H1 (cell line): ENCODE measurements at regions not wholly inside any gene's neighbourhood (a gene's known extent, or its start where the extent isn't known, plus 50 kb on each side); places are given as distances from the start of the nearest gene placed in this dataset.

Experiments
- CTCF ChIA-PET: fragments of 300-600 bp; sonication (Branson Sonifier 250); formaldehyde crosslinking; loops from one replicate; lab custom pipeline; 2021; ENCODE audit not compliant: partially characterized antibody; lab: Charles Lee
- POLR2A ChIA-PET: fragments of 300-600 bp; sonication (Branson Sonifier 250); formaldehyde crosslinking; loops from one replicate; lab custom pipeline; 2021; ENCODE audit warnings: inconsistent platforms; ENCODE audit not compliant: partially characterized antibody; lab: Charles Lee
- DNase-seq, 2 experiments: peaks; one replicate each; pipeline versions ENCODE4 v3.0.0 to v3.0.0-alpha.2; 2010 to 2022; ENCODE audit warnings: low spot score in 2 of 2, low read depth in 1 of 2, mixed read lengths in 1 of 2
- FAIRE-seq: peaks from 2 replicates; lab custom pipeline; 2011; peaks lifted over from hg19 to GRCh38; lab: Jason Lieb, UNC
- H2AFZ ChIP-seq: 2 replicates; pipeline ENCODE4 v1.8.1; 2012; ENCODE audit warnings: low read length, inconsistent platforms
- H2AK5ac ChIP-seq: 2 replicates; pipeline ENCODE4 v1.6.1; 2013; ENCODE audit warnings: low read depth, low read length
- H2BK120ac ChIP-seq: replicated peaks from 2 replicates; pipeline ENCODE3; 2013; ENCODE audit warnings: low read depth, low read length, inconsistent platforms
- H2BK12ac ChIP-seq: 2 replicates; pipeline ENCODE4 v1.6.1; 2013; ENCODE audit warnings: low read depth, low read length
- H2BK15ac ChIP-seq: 2 replicates; pipeline ENCODE4 v1.6.1; 2013; ENCODE audit warnings: low read length
- H2BK20ac ChIP-seq: 2 replicates; pipeline ENCODE4 v1.6.1; 2013; ENCODE audit warnings: low read length
- H2BK5ac ChIP-seq: 2 replicates; pipeline ENCODE4 v1.6.1; 2013; ENCODE audit warnings: low read depth, low read length
- H3K14ac ChIP-seq: 2 replicates; pipeline ENCODE4 v1.6.1; 2013; ENCODE audit warnings: inconsistent platforms; ENCODE audit not compliant: insufficient read length
- H3K18ac ChIP-seq: 2 replicates; pipeline ENCODE4 v1.6.1; 2013; ENCODE audit warnings: low read length; ENCODE audit errors: extremely low read depth
- H3K23ac ChIP-seq: 2 replicates; pipeline ENCODE4 v1.6.1; 2013; ENCODE audit warnings: inconsistent platforms; ENCODE audit not compliant: insufficient read length
- H3K23me2 ChIP-seq: 2 replicates; pipeline ENCODE4 v1.6.1; 2013; ENCODE audit warnings: low read depth, low read length
- H3K27ac ChIP-seq: 2 replicates; pipeline ENCODE4 v1.6.1; 2011; ENCODE audit warnings: low read depth, low read length, inconsistent platforms
- H3K27me3 ChIP-seq, 4 experiments: replicated peaks in 1 of 4; 1 replicate in 1 of 4; 2 replicates in 3 of 4; pipeline versions ENCODE4 v1.6.1 to v1.8.1; 2011 to 2013; ENCODE audit warnings: low read length in 3 of 4, mild to moderate bottlenecking in 3 of 4, inconsistent platforms in 2 of 4, mixed read lengths in 2 of 4, moderate library complexity in 1 of 4; ENCODE audit not compliant: control insufficient read depth in 3 of 4, insufficient read depth in 3 of 4; ENCODE audit errors: extremely low read depth in 1 of 4
- H3K36me3 ChIP-seq, 4 experiments: 2 replicates each; pipeline versions ENCODE4 v1.6.1 to v1.8.1; 2011 to 2013; ENCODE audit warnings: mild to moderate bottlenecking in 4 of 4, low read length in 3 of 4, moderate library complexity in 2 of 4, control low read depth in 1 of 4, inconsistent platforms in 1 of 4; ENCODE audit not compliant: insufficient read depth in 4 of 4, control insufficient read depth in 2 of 4
- H3K4ac ChIP-seq: replicated peaks from 2 replicates; pipeline ENCODE3; 2013; ENCODE audit warnings: low read length, low read depth, mixed read lengths, inconsistent platforms; ENCODE audit not compliant: insufficient read length
- H3K4me1 ChIP-seq, 4 experiments: replicated peaks in 1 of 4; 1 replicate in 1 of 4; 2 replicates in 3 of 4; pipeline versions ENCODE4 v1.6.1 to v1.8.1; 2011 to 2013; ENCODE audit warnings: low read length in 3 of 4, inconsistent platforms in 2 of 4, mixed read lengths in 1 of 4; ENCODE audit not compliant: insufficient read depth in 4 of 4, control insufficient read depth in 3 of 4
- H3K4me2 ChIP-seq, 2 experiments: 2 replicates each; pipeline versions ENCODE4 v1.6.1 to v1.8.1; 2011 to 2013; ENCODE audit warnings: low read depth in 2 of 2, low read length in 2 of 2, control low read depth in 1 of 2, inconsistent platforms in 1 of 2, mild to moderate bottlenecking in 1 of 2; ENCODE audit not compliant: insufficient read depth in 1 of 2
- H3K4me3 ChIP-seq, 4 experiments: fragments of 200-600, 300-600 bp in 1 of 4; sonication (generic), shearing (Covaris generic), sonication (Bioruptor Twin) in 1 of 4; 2 replicates each; pipeline versions ENCODE4 v1.5.1 to v1.8.1; 2011 to 2016; ENCODE audit warnings: low read length in 4 of 4, low read depth in 3 of 4, control low read depth in 2 of 4, inconsistent platforms in 2 of 4, mild to moderate bottlenecking in 2 of 4, mixed read lengths in 1 of 4, moderate library complexity in 1 of 4; ENCODE audit not compliant: insufficient read depth in 2 of 4; ENCODE audit errors: extremely low read depth in 1 of 4
- H3K56ac ChIP-seq: replicated peaks from 2 replicates; pipeline ENCODE3; 2013; ENCODE audit warnings: low read depth, mild to moderate bottlenecking, mixed read lengths, low read length, inconsistent platforms; ENCODE audit not compliant: insufficient read length
- H3K79me1 ChIP-seq: 2 replicates; pipeline ENCODE4 v1.6.1; 2013; ENCODE audit warnings: low read depth, low read length, control low read depth
- H3K79me2 ChIP-seq, 2 experiments: 2 replicates each; pipeline versions ENCODE4 v1.6.1 to v1.8.1; 2012 to 2013; ENCODE audit warnings: low read length in 2 of 2, mild to moderate bottlenecking in 2 of 2, inconsistent platforms in 1 of 2; ENCODE audit not compliant: insufficient read depth in 2 of 2, control insufficient read depth in 1 of 2
- H3K9ac ChIP-seq, 4 experiments: replicated peaks in 1 of 4; 1 replicate in 1 of 4; 2 replicates in 3 of 4; pipeline versions ENCODE4 v1.6.1 to v1.8.1; 2011 to 2013; ENCODE audit warnings: low read depth in 3 of 4, low read length in 3 of 4, control low read depth in 2 of 4, mild to moderate bottlenecking in 2 of 4, moderate library complexity in 2 of 4, inconsistent platforms in 1 of 4; ENCODE audit errors: extremely low read depth in 1 of 4
- H3K9me3 ChIP-seq, 2 experiments: 2 replicates each; pipeline versions ENCODE4 v1.6.1 to v1.8.1; 2012 to 2013; ENCODE audit warnings: mild to moderate bottlenecking in 2 of 2, moderate library complexity in 2 of 2, control low read depth in 1 of 2, inconsistent platforms in 1 of 2, low read depth in 1 of 2, low read length in 1 of 2, mixed read lengths in 1 of 2; ENCODE audit not compliant: insufficient read depth in 2 of 2
- H4K20me1 ChIP-seq, 2 experiments: replicated peaks in 1 of 2; 2 replicates each; pipeline versions ENCODE3 to v1.8.1; 2011 to 2013; ENCODE audit warnings: inconsistent platforms in 2 of 2, low read length in 2 of 2, mild to moderate bottlenecking in 1 of 2; ENCODE audit not compliant: insufficient read depth in 2 of 2, control insufficient read depth in 1 of 2
- H4K5ac ChIP-seq: 2 replicates; pipeline ENCODE4 v1.6.1; 2013; ENCODE audit warnings: low read length, low read depth, mixed read lengths, inconsistent platforms; ENCODE audit not compliant: insufficient read length
- H4K8ac ChIP-seq: 2 replicates; pipeline ENCODE4 v1.8.0; 2013; ENCODE audit warnings: mild to moderate bottlenecking, moderate library complexity, low read length, inconsistent platforms; ENCODE audit not compliant: insufficient read depth; ENCODE audit errors: extremely low read depth
- H4K91ac ChIP-seq: replicated peaks from 2 replicates; pipeline ENCODE3; 2013; ENCODE audit warnings: low read length, mixed read lengths, inconsistent platforms; ENCODE audit not compliant: insufficient read length
- ASH2L ChIP-seq: fragments of 200-600, 300-600 bp; sonication (generic); IDR thresholded peaks from one replicate; pipeline ENCODE4 v1.7.1; 2017; ENCODE audit warnings: low read length
- BCL11A ChIP-seq, 2 experiments: IDR thresholded peaks; one replicate each; pipeline ENCODE4 v1.6.1; 2011; ENCODE audit warnings: low read depth in 2 of 2, low read length in 2 of 2, mild to moderate bottlenecking in 2 of 2
- CEBPB ChIP-seq: IDR thresholded peaks from 2 replicates; pipeline ENCODE4 v1.6.1; 2012; ENCODE audit warnings: low read depth, low read length
- CHD1 ChIP-seq: IDR thresholded peaks from 2 replicates; pipeline ENCODE4 v1.6.1; 2012; ENCODE audit warnings: low read depth, low read length, improper control_type of control experiment
- GTF2F1 ChIP-seq: IDR thresholded peaks from 2 replicates; pipeline ENCODE4 v1.6.1; 2012; ENCODE audit warnings: low read depth, low read length, improper control_type of control experiment, borderline replicate concordance
- RAD21 ChIP-seq, 2 experiments: IDR thresholded peaks in 1 of 2; conservative IDR thresholded peaks in 1 of 2; 2 replicates each; pipeline ENCODE4 v1.6.1; 2011; ENCODE audit warnings: low read depth in 2 of 2, low read length in 2 of 2, improper control_type of control experiment in 1 of 2, inconsistent platforms in 1 of 2, mild to moderate bottlenecking in 1 of 2, moderate library complexity in 1 of 2
- RBBP5 ChIP-seq: IDR thresholded peaks from 2 replicates; pipeline ENCODE4 v1.7.1; 2012; ENCODE audit warnings: low read depth, mild to moderate bottlenecking, inconsistent platforms, low read length, moderate library complexity, borderline replicate concordance
- RNF2 ChIP-seq: fragments of 200-900, 300-1000 bp; sonication (generic); IDR thresholded peaks from 2 replicates; pipeline ENCODE4 v1.7.1; 2016; ENCODE audit warnings: borderline replicate concordance, low read depth, mild to moderate bottlenecking, antibody characterized with exemption, low read length; ENCODE audit not compliant: poor library complexity, severe bottlenecking; ENCODE audit errors: missing control alignments
- ZNF274 ChIP-seq: IDR thresholded peaks from 2 replicates; pipeline ENCODE4 v1.7.0; 2012; ENCODE audit warnings: low read length, borderline replicate concordance; ENCODE audit errors: extremely low read depth
- WGBS, 2 experiments: shearing (Covaris generic) in 1 of 2; methylation state at CpG; one replicate each; pipeline versions ENCODE4 v1.1.6 to v1.1.7; 2013 to 2015; ENCODE audit warnings: low lambda C conversion rate in 2 of 2, mixed read lengths in 2 of 2, inconsistent platforms in 1 of 2, low coverage in 1 of 2, missing lambda C conversion rate in 1 of 2; ENCODE audit not compliant: insufficient replicate concordance in 2 of 2, insufficient coverage in 1 of 2, insufficient read length in 1 of 2; ENCODE audit errors: extremely low coverage in 1 of 2, missing lambda C conversion rate in 1 of 2; 5-methylcytosine and 5-hydroxymethylcytosine counted together
- TF ChIP-seq, protein P1 (sequence below): IDR thresholded peaks from 2 replicates; pipeline ENCODE4 v1.6.1; 2012; ENCODE audit warnings: low read length, inconsistent platforms

DNA sequence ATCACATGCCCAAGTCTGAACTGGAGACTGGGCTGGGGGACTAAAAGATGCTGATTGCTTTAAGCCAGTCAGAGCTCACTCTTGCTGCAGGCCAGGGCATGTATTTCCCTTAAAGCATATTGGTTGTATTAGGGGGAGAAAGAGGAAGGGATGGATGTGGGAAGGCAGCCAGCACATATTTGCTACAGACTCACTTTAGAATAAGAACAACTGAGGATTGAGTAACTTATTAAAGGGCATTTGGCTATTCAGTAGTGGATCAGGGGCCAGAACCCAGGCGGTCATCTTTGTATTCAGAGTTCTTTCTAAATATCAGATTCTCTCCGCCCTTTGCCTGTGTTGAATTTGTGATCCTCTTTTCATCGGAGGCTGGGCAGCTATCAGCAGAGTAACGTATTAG is 231.7 kb downstream of the HAPSTR1 start:
- no peak overlapping the region for H2BK5ac ChIP-seq
- no peak overlapping the region for H3K4ac ChIP-seq
- peaks cover 0 to 10% (median 0%) of the 10 kb centered on the region in 4 experiments; a peak in 1 of 7 replicates for H3K4me1 ChIP-seq
- H2BK120ac ChIP-seq = no peak overlapping the region
- no peaks in the 10 kb centered on the region for H3K9me3 ChIP-seq
- H3K79me1 ChIP-seq = no peaks in the 10 kb centered on the region
- FAIRE-seq (no peak), DNase-seq (no peak)
- no peak overlapping the region for H2AK5ac ChIP-seq
- H4K5ac ChIP-seq = no peak overlapping the region
- no peaks in the 10 kb centered on the region for H3K36me3 ChIP-seq
- H2BK12ac ChIP-seq = no peak overlapping the region; the same call in 1 of the 2 replicates
- peak overlapping the region; percentile 49; the same call in 1 of the 2 replicates for H2AFZ ChIP-seq
- no peak overlapping the region for H3K18ac ChIP-seq
- no peak overlapping the region for H3K23ac ChIP-seq
- no peak overlapping the region for H3K14ac ChIP-seq
- no peaks in the 10 kb centered on the region for H3K27me3 ChIP-seq
- no peaks in the 10 kb centered on the region for H3K23me2 ChIP-seq
- ChIA-PET POLR2A (no interaction called here), CTCF (interaction anchor here (0.9 kb wide), 1 partner anchor 49 kb away, joined by 3 read pairs; no protein-coding TSS in a partner anchor)
- no peak overlapping the region for H4K91ac ChIP-seq
- no peak overlapping the region for H4K8ac ChIP-seq
- H3K79me2 ChIP-seq = no peaks in the 10 kb centered on the region
- no peak overlapping the region for H2BK20ac ChIP-seq
- H2BK15ac ChIP-seq = no peak overlapping the region
- H3K4me2 ChIP-seq = no peak overlapping the region
- H4K20me1 ChIP-seq = no peaks in the 10 kb centered on the region
- no peak for TF ChIP-seq RBBP5
- TF ChIP-seq, protein P1, sequence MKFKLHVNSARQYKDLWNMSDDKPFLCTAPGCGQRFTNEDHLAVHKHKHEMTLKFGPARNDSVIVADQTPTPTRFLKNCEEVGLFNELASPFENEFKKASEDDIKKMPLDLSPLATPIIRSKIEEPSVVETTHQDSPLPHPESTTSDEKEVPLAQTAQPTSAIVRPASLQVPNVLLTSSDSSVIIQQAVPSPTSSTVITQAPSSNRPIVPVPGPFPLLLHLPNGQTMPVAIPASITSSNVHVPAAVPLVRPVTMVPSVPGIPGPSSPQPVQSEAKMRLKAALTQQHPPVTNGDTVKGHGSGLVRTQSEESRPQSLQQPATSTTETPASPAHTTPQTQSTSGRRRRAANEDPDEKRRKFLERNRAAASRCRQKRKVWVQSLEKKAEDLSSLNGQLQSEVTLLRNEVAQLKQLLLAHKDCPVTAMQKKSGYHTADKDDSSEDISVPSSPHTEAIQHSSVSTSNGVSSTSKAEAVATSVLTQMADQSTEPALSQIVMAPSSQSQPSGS = no peak
- no peak for TF ChIP-seq GTF2F1
- no peak for TF ChIP-seq BCL11A (IDR thresholded peaks at IDR 0.05; ENCODE audit: low read depth in 2 of 2, low read length in 2 of 2)
- TF ChIP-seq ASH2L = no peak
- no peak for TF ChIP-seq RNF2
- TF ChIP-seq CHD1 = no peak
- TF ChIP-seq ZNF274 = no peak
- TF ChIP-seq RAD21 (IDR thresholded peaks at IDR 0.05 in 1 of 2, conservative IDR thresholded peaks at IDR 0.05 in 1 of 2; ENCODE audit: low read depth in 2 of 2, low read length in 2 of 2) = no peak
- no peak for TF ChIP-seq CEBPB
- H3K56ac ChIP-seq = no peak overlapping the region
- H3K27ac ChIP-seq = no peak overlapping the region
- 85% methylated on average over 4 of the region's 4 CpGs; no CpG with 5 or more reads in 1 of the 2 experiments for WGBS, 2 experiments
- no peak overlapping the region for H3K4me3 ChIP-seq
- H3K9ac ChIP-seq = no peak overlapping the region
